Fibroblast of the aortic adventitia (primary cell): ENCODE measurements at regions not wholly inside any gene's neighbourhood (a gene's known extent, or its start where the extent isn't known, plus 50 kb on each side); places are given as distances from the start of the nearest gene placed in this dataset. TPM values are rescaled to one million over a fixed set of nuclear protein-coding genes. Genes with fewer than 3 reads are reported as not detected.

Experiments used
- DNase-seq: peaks from one replicate; pipeline ENCODE4 v3.0.0-alpha.2; 2010; ENCODE audit warnings: low read depth
- H3K4me3 ChIP-seq: 2 replicates; pipeline ENCODE4 v1.5.1; 2011; ENCODE audit warnings: low read depth, mild to moderate bottlenecking, control low read depth, low read length, moderate library complexity
- CTCF ChIP-seq: IDR thresholded peaks from 2 replicates; pipeline ENCODE4 v1.5.1; 2011; ENCODE audit warnings: mild to moderate bottlenecking, low read length, control low read depth, inconsistent platforms; ENCODE audit not compliant: insufficient read depth
- small RNA-seq: library from RNA; depleted of rRNA; stranded (forward); fragments of <200 nt; gene quantifications from one replicate; pipeline ENCODE3, GENCODE V24; 2012

GRCh38 chr1:38105267-38105666 lies 58.7 kb upstream of the POU3F1 start:
- TF ChIP-seq CTCF = no peak
- no peak for DNase-seq
- H3K4me3 ChIP-seq = no peak overlapping the region

GRCh38 chr1:38102636-38103035 lies 56.0 kb upstream of the POU3F1 start:
- no peak for TF ChIP-seq CTCF
- H3K4me3 ChIP-seq = no peak overlapping the region
- DNase-seq = no peak

GRCh38 chr1:38101037-38101785 lies 54.6 kb upstream of the POU3F1 start:
- H3K4me3 ChIP-seq = no peak overlapping the region
- DNase-seq = no peak
- no peak for TF ChIP-seq CTCF

GRCh38 chr1:38098101-38098847 lies 51.7 kb upstream of the POU3F1 start:
- H3K4me3 ChIP-seq = no peak overlapping the region
- no peak for TF ChIP-seq CTCF
- DNase-seq = no peak

- H3K4me3 ChIP-seq = no peak overlapping the region
- no peak for TF ChIP-seq CTCF
- no peak for DNase-seq
Measured at GRCh38 chr1:38097284-38097898, 50.8 kb upstream of the POU3F1 start.

Small RNA genes in the stretch of these regions (small RNA-seq; reads per million reads assigned to genes)
- not detected for gene RNU6-753P
